LoVo (cell line): ENCODE measurements at regions not wholly inside any gene's neighbourhood (a gene's known extent, or its start where the extent isn't known, plus 50 kb on each side); places are given as distances from the start of the nearest gene placed in this dataset.
"Not testable (repeated sequence)": the region's sequence is repeated elsewhere in the genome, so short reads cannot be mapped to it uniquely, and the experiment has no call there.

Source experiments
- DNase-seq: peaks from one replicate; pipeline ENCODE4 v3.0.0-alpha.2; 2016; ENCODE audit warnings: low spot score

- no peak for DNase-seq
Measured at GRCh38 chr2:83253848-83254247, 1205.2 kb downstream of the SUCLG1 start.

DNA sequence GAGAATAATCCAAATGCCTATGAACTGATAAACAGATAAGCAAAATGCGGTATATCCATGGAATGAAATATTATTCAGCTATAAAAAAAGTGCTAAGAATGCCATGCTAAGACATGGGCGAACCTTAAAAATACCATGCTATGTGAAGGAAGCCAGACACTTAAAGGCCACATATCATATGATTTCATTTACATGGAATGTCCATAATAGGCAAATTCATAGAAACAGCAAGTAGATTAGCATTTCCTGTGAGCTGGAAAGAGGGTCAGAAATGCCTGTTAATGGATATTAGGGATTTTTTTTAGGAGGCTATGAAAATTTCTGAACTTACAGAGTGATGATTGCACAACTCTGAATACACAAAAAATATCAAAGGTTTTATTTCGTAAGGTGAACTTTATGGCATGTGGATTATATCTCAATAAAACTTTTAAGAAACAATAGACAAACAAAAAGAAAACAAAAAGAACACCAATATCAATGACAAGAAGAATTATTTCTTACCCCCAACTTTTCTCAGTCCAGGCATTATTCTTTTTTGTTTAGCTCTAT lies 1207.7 kb downstream of the SUCLG1 start:
- DNase-seq: no peak

- not testable (repeated sequence) for DNase-seq
Measured at GRCh38 chr2:83245806-83246537, 1213.1 kb downstream of the SUCLG1 start.

DNA sequence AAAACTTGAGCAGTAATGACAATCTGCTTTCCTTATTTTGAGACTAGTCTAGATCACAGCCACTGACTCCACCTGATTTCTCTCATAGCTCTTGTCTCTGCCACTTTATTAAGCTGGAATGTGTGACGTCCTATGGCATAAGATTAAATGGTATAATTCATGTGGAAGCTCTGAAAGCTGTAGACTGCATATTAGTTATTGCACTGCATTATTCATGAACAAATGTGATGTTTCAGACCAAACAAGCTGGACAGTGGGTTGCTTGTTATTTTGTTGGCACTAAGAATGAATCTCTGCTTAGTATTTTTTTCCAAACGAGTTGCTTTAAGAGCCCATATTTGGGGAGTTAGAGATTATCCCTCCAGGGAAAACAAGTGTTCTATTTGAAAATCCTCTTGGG lies 1218.5 kb downstream of the SUCLG1 start:
- no peak for DNase-seq

DNA sequence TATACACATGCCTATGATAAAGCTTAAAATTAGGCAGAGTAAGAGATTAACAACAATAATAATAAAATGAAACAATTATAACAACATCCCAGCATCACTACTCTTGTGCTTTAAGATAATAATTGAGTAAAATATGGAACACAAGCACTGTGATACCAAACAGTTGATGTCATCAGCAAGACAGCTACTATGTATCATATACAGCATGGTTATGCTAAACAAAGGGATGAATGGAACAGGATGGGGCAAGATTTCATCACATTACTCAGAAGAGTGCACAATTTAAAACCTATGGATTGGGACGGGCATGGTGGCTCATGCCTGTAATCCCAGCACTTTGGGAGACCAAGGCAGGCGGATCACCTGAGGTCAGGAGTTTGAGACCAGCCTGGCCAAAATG lies 1221.0 kb downstream of the SUCLG1 start:
- DNase-seq: no peak

- no peak for DNase-seq
Measured at GRCh38 chr2:83234246-83234645, 1224.8 kb downstream of the SUCLG1 start.

DNA sequence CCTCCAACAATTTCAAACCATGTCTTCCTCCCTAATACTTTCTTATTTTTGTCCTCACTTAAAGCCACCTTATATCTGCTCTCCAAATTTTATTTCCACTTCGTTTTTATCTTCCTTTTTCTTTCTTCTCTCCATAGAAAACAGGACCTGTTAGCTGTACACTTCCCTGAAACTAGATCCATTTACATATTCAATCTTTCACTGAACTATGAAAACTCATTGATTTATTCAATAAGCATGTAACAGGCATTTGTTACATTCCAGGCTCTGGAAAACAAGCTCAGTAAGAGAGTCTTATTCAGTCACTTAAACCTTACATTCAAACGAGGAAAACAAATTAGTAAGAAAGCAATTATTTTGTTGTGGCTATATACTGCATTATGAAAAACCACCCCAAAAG lies 1225.3 kb downstream of the SUCLG1 start:
- DNase-seq: no peak

DNA sequence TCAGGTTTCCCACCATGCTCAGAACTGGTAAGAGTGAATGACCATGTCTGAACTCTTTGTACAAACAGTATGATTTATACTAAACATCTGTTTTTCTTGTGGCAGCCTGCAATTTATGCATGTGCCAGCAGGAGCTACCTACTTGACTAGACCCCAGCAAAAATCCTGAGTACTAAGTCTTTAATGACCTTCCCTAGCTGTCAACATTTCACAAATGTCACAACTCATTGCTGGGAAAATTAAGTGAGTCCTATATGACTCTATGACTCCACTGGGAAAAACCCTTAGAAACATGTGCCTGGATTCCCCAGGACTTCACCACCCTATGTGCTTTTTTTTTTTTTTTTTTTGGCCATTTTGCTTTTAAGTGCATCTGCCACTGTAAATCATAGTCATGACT lies 1225.8 kb downstream of the SUCLG1 start:
- DNase-seq: no peak

GRCh38 chr2:83229443-83229842 lies 1229.6 kb downstream of the SUCLG1 start:
- DNase-seq: no peak

DNA sequence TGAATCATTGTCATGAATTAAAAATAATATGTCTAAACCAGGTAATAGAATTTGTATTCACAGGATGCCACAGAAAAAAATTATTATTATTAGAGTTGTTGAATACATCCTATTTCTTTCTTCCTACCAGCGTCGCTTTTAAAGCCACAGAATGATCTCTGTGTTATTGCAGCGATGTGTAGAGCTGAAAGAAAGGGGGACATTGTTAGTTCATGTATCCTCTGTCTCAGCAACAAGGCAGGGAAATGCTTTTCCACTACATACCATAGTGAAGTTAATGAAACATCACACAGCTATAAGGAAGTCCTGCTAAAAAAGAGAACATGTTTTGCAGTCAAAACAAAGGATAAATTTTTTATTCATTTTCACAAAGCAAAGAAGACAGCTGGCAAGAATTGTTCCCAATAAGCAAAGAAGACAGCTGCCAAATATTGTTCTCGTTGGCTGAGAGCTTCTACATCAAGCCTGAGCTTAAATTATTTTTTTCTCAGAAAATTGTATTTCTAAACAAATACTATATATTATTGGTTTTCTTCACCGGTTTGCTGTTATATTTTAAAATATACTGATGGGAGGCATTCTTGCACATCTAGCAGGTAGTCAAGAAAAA lies 1234.4 kb downstream of the SUCLG1 start:
- no peak for DNase-seq

DNA sequence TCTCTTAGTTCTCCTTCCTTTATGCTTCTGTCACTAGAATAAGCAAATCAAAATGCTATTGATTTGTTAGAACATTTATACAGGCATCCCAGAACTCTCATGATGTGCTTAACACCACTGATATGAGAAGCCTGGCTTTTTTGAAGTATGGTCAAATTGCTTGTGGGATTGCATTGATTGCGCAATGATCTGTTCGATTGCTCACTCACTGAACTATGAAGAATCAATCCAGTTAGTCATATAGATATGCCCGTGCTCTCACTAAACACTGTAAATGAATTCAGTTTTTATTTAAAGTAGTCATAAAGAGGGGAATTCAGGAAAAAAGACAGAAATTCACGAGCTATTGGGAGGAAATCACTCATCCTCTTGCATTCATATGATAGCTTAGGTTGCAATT lies 1237.8 kb downstream of the SUCLG1 start:
- DNase-seq: no peak

DNA sequence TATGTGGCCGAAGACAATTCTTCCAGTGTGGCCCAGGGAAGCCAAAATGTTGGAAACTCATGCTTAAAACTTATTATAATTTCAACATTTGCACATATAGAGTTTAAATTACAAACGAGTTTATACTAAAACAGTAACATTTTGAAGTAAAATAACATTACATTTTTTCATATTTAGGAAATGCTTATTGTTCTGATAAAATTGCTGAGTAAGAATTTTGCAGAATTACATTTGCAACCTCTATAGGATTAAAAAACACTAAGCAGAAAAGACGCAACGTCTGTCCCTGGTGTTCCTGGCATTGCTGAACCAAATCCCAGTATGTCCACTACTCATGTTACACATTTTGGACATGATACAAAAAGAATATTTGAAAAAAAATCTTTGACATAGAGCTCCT lies 1241.2 kb downstream of the SUCLG1 start:
- no peak for DNase-seq

DNA sequence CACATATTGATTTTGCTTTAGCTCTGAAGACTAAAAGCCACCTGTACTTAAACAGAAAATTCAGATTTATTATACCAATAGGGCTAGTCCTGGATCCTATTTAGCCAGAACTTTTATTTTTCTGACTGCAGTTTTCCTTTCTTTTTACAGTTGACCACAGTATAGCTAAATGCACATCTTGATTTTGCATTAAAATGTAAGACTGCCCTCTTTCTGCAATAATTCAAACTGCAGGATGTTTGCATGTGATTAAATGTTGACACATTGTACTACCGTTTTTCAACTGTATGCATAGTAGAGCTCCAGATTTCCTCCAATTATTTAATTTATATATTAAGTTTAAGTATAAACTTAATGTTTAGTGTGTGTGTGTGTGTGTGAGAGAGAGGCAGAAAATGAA lies 1262.9 kb downstream of the SUCLG1 start:
- peak; percentile 31 for DNase-seq

GRCh38 chr2:83191316-83191715 lies 1267.8 kb downstream of the SUCLG1 start:
- DNase-seq: no peak

GRCh38 chr2:83186105-83186760 lies 1272.8 kb downstream of the SUCLG1 start:
- DNase-seq: no peak

- DNase-seq: not testable (repeated sequence)
Measured at GRCh38 chr2:83180862-83181530, 1278.1 kb downstream of the SUCLG1 start.

DNA sequence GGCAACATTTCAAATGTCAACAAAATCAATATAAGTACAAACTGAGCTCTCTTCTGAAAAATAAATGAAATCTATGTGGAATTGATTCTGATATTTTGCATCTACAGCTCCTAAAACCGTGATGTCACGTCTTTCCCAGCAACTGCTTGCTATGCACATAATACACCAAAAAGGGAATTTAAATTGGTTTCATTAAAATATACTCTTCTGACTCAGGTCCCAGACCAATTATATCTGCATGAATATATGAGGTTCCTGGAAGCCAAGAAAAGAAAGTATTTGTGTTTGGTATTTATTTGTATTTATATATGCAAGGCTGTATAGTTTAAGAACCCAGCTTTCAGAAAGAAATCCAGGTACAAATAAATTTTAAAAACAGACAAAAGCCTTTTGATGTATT lies 1282.5 kb downstream of the SUCLG1 start:
- DNase-seq: no peak

GRCh38 chr2:83172841-83173240 lies 1286.2 kb downstream of the SUCLG1 start:
- DNase-seq: no peak

GRCh38 chr2:83168377-83168776 lies 1290.7 kb downstream of the SUCLG1 start:
- no peak for DNase-seq

- no peak for DNase-seq
Measured at GRCh38 chr2:83162421-83162820, 1296.7 kb downstream of the SUCLG1 start.

- no peak for DNase-seq
Measured at GRCh38 chr2:83160571-83160970, 1298.5 kb downstream of the SUCLG1 start.

DNA sequence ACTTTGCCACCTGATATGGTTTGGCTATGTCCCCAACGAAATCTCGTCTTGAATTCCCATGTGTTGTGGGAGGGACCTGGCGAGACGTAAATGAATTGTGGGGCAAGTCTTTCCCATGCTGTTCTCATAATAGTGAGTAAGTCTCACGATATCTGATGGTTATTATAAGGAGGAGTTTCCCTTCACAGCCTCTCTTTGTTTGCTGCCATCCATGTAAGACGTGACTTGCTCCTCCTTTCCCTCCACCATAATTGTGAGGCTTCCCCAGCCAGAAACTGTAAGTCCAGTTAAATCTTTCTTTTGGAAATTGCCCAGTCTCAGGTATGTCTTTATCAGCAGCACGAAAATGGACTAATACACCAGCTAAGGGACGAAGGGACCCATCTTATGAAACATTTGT lies 1303.3 kb downstream of the SUCLG1 start:
- no peak for DNase-seq

GRCh38 chr2:83143946-83144345 lies 1315.1 kb downstream of the SUCLG1 start:
- DNase-seq: no peak
